ENCODE measurements at regions not wholly inside any gene's neighbourhood (a gene's known extent, or its start where the extent isn't known, plus 50 kb on each side); places are given as distances from the start of the nearest gene placed in this dataset.
A peak's percentile ranks its signal among the peaks of the same experiment; 100 is the strongest.
"Not testable (repeated sequence)": the region's sequence is repeated elsewhere in the genome, so short reads cannot be mapped to it uniquely, and the experiment has no call there.

DNA sequence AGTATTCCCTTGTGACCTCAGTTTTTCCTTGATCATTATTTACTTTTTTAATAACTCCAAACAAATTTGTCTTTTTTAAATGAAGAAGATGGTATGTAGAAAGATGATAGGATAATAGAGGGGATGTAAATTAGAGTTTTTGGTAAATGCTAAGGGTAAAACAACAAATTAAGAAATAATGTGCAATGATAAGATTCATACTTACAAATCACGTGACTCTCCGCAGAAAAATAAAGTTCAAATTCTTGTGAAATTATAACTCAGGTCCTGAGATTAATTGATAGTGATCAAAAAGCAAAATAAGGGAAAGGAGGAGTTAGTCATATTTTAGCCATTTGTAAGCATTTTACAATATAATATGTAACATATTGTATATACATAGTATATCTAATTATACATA lies 304.1 kb upstream of the KCNH7 start:
- Histone ChIP-seq H3K9me3 (peaks cover 0 to 3% of the 10 kb centered on the region in 2 donors), H3K27me3 (no peaks in the 10 kb centered on the region), H3K36me3 (no peaks in the 10 kb centered on the region), H3K27ac (no peak overlapping the region), H3K4me1 (no peaks in the 10 kb centered on the region), H3K4me3 (no peak overlapping the region)
- intact Hi-C loops (cut with DNase I): no loop called here
- TF ChIP-seq, protein P1, sequence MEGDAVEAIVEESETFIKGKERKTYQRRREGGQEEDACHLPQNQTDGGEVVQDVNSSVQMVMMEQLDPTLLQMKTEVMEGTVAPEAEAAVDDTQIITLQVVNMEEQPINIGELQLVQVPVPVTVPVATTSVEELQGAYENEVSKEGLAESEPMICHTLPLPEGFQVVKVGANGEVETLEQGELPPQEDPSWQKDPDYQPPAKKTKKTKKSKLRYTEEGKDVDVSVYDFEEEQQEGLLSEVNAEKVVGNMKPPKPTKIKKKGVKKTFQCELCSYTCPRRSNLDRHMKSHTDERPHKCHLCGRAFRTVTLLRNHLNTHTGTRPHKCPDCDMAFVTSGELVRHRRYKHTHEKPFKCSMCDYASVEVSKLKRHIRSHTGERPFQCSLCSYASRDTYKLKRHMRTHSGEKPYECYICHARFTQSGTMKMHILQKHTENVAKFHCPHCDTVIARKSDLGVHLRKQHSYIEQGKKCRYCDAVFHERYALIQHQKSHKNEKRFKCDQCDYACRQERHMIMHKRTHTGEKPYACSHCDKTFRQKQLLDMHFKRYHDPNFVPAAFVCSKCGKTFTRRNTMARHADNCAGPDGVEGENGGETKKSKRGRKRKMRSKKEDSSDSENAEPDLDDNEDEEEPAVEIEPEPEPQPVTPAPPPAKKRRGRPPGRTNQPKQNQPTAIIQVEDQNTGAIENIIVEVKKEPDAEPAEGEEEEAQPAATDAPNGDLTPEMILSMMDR (IDR thresholded peaks at IDR 0.05): no peak
- no peak for ATAC-seq
- no peak for DNase-seq

DNA sequence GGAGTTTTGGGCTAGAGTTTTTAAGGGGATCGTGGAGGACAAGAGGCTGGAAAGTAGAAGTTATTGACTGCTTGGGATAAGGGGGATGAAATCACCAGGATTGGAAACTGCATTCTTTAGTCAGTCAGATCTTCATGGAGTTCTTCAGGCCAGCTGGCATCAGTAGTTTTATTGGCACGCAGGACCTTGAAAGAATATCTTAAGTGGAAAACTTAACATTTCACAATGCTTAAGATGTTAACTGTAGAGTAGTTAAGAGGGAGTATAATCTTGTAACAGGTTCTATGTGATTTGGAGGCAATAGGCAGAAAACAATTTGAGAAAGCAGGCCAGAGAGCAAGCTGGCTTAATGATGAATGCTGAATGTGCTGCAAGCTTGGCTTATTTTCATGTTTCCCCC lies 300.4 kb upstream of the KCNH7 start:
- intact Hi-C loops (cut with DNase I): no loop called here
- Histone ChIP-seq H3K4me3 (no peak overlapping the region), H3K4me1 (no peaks in the 10 kb centered on the region), H3K36me3 (no peaks in the 10 kb centered on the region), H3K9me3 (no peaks in the 10 kb centered on the region), H3K27ac (no peak overlapping the region), H3K27me3 (no peaks in the 10 kb centered on the region)
- no peak for DNase-seq
- TF ChIP-seq, protein P1 (IDR thresholded peaks at IDR 0.05): no peak
- peak; percentile 52 for ATAC-seq

DNA sequence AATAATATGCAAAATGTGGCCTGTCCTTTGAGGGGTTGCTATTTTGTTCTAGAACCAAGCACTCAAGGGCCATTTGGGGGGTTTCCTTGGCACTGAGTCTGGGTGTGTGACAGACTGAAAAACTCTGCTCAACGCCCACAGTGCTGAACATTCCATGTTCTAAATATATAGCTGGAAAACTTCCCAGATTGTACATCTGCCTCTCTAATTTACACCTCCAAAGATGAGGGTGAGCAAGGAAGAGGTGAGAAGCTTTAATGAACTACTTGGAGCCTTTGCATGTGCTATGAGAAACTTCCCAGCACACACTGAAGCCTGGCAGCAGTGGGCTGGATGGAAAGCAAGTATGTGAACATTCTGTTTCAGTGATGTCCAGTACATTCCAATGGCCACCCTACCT lies 296.7 kb upstream of the KCNH7 start:
- Histone ChIP-seq H3K27me3 (no peaks in the 10 kb centered on the region), H3K4me1 (no peaks in the 10 kb centered on the region), H3K27ac (no peak overlapping the region), H3K4me3 (no peak overlapping the region), H3K9me3 (no peaks in the 10 kb centered on the region), H3K36me3 (no peaks in the 10 kb centered on the region)
- intact Hi-C loops (cut with DNase I): no loop called here
- ATAC-seq (no peak), DNase-seq (no peak)
- TF ChIP-seq, protein P1 (IDR thresholded peaks at IDR 0.05): no peak

DNA sequence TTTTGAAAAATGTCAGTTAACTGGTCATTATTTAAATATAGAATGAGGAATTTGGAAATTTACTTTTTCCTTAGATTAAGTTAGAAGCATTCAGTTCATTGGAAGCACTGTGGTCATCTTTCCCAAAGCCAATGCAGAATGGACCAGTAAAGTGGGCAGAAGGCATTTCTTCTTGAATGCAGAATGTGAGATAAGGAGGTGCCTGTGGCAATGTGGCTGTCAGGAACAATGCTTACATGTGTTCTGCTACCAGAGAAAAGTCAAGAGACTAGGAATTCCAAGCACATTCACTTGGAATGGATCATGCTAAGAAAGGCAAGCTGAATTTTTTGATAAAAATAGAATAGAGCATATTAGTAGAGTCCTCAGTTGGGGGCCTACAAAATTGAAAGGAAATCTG lies 295.0 kb upstream of the KCNH7 start:
- Histone ChIP-seq H3K9me3 (no peaks in the 10 kb centered on the region), H3K36me3 (no peaks in the 10 kb centered on the region), H3K27me3 (no peaks in the 10 kb centered on the region), H3K4me1 (no peaks in the 10 kb centered on the region), H3K27ac (no peak overlapping the region), H3K4me3 (no peak overlapping the region)
- TF ChIP-seq, protein P1 (IDR thresholded peaks at IDR 0.05): no peak
- no peak for ATAC-seq
- intact Hi-C loops (cut with DNase I): no loop called here
- DNase-seq: no peak

DNA sequence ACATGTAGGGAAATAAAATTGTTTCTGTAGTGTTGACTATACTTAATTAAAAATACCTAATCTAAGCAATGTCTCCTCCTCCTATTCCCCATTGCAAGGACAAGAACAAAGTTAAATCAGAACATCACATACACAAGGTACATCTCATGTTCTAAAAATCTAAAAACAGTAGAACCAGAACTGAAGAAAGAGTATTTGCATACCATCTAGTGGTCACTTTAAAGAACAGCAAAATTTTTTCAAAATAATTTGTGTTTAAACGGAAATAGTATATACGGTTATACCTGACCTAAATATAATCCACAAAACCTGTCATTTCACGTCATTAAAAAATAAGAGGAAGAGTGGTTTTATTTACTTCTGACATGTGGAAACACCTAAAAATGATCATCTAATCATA lies 294.3 kb upstream of the KCNH7 start:
- H3K4me3 ChIP-seq: no peak overlapping the region
- ATAC-seq: peak; percentile 70
- no peak overlapping the region for H3K27ac ChIP-seq
- no peaks in the 10 kb centered on the region for H3K36me3 ChIP-seq
- DNase-seq: no peak
- no peaks in the 10 kb centered on the region for H3K27me3 ChIP-seq
- no peaks in the 10 kb centered on the region for H3K9me3 ChIP-seq
- H3K4me1 ChIP-seq: no peaks in the 10 kb centered on the region
- intact Hi-C loops (cut with DNase I): no loop called here
- TF ChIP-seq, protein P1 (IDR thresholded peaks at IDR 0.05): peak in 1 of 2 donors; percentile 22

DNA sequence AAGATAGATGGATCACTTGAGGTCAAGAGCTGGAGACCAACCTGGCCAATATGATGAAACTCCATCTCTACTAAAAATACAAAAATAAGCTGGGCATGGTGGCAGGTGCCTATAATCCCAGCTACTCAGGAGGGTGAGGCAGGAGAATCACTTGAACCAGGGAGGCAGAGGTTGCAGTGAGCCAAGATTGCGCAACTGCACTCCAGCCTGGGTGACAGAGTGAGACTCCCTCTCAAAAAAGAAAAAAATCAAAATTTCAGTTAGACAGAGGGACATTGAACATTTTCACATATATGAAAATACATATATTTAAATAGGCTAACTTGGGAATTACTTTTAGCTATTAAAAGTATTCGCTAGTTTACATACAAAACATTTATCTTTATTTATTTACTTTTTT lies 293.6 kb upstream of the KCNH7 start:
- intact Hi-C loops (cut with DNase I): not testable (repeated sequence)

More for the DNA sequence above, 293.6 kb upstream of the KCNH7 start:
- H3K9me3 ChIP-seq, H3K27ac ChIP-seq, H3K4me1 ChIP-seq, H3K27me3 ChIP-seq, DNase-seq, H3K36me3 ChIP-seq, H3K4me3 ChIP-seq: not testable (repeated sequence)
- ATAC-seq: peak; percentile 39
